Vagina (tissue), 2 donors: ENCODE measurements at regions not wholly inside any gene's neighbourhood (a gene's known extent, or its start where the extent isn't known, plus 50 kb on each side); places are given as distances from the start of the nearest gene placed in this dataset.

Experiments used
- DNase-seq, 2 donors: peaks; one replicate each; pipeline ENCODE4 v3.0.0-alpha.2; 2017; ENCODE audit errors: extremely low spot score in 2 of 2
- H3K27ac ChIP-seq: fragments of 200-600 bp; sonication (generic); one replicate; pipeline ENCODE4 v1.5.1; 2019
- H3K27me3 ChIP-seq: fragments of 200-600 bp; sonication (generic); one replicate; pipeline ENCODE4 v1.5.1; 2019
- H3K36me3 ChIP-seq, 2 donors: fragments of 200-600 bp; sonication (generic); one replicate each; pipeline ENCODE4 v1.5.1; 2017 to 2019
- H3K4me1 ChIP-seq: fragments of 200-600 bp; sonication (generic); one replicate; pipeline ENCODE4 v1.5.1; 2019
- H3K4me3 ChIP-seq, 2 donors: fragments of 200-600 bp; sonication (generic); 1 replicate in 1 of 2; 2 replicates in 1 of 2; pipeline ENCODE4 v1.5.1; 2016 to 2019
- H3K9me3 ChIP-seq: fragments of 200-600 bp; sonication (generic); one replicate; pipeline ENCODE4 v1.5.1; 2019
- POLR2A ChIP-seq, 2 donors: fragments of 450-650 bp; IDR thresholded peaks; one replicate each; pipeline ENCODE4 v1.6.1; 2017; ENCODE audit warnings: antibody characterized with exemption in 2 of 2, mild to moderate bottlenecking in 2 of 2, moderate library complexity in 2 of 2
- POLR2AphosphoS5 ChIP-seq, 2 donors: sonication (generic); formaldehyde crosslinking; IDR thresholded peaks; one replicate each; pipeline ENCODE4 v1.9.0; 2017; ENCODE audit warnings: antibody characterized with exemption in 2 of 2, mild to moderate bottlenecking in 2 of 2, low read depth in 1 of 2; ENCODE audit not compliant: insufficient read depth in 1 of 2
- intact Hi-C: fragments of 100-400 bp; cut with DNase I; formaldehyde crosslinking; loops from one replicate; pipeline ENCODE4 v1.15.1; 2023
- TF ChIP-seq, protein P1 (sequence below), 3 experiments: fragments of 450-650 bp in 2 of 3; fragments of 200-600 bp in 1 of 3; sonication (generic) in 1 of 3; IDR thresholded peaks; one replicate each; pipeline ENCODE4 v1.5.1; 2017 to 2019; ENCODE audit warnings: antibody characterized with exemption in 3 of 3, mild to moderate bottlenecking in 2 of 3, moderate library complexity in 2 of 3

GRCh38 chr5:57677235-57677634, 194.6 kb upstream of the ACTBL2 start:
- Histone ChIP-seq H3K9me3 (no peaks in the 10 kb centered on the region), H3K27ac (no peak overlapping the region), H3K4me1 (no peaks in the 10 kb centered on the region), H3K36me3 (no peaks in the 10 kb centered on the region), H3K27me3 (no peaks in the 10 kb centered on the region), H3K4me3 (no peak overlapping the region)
- TF ChIP-seq, protein P1, sequence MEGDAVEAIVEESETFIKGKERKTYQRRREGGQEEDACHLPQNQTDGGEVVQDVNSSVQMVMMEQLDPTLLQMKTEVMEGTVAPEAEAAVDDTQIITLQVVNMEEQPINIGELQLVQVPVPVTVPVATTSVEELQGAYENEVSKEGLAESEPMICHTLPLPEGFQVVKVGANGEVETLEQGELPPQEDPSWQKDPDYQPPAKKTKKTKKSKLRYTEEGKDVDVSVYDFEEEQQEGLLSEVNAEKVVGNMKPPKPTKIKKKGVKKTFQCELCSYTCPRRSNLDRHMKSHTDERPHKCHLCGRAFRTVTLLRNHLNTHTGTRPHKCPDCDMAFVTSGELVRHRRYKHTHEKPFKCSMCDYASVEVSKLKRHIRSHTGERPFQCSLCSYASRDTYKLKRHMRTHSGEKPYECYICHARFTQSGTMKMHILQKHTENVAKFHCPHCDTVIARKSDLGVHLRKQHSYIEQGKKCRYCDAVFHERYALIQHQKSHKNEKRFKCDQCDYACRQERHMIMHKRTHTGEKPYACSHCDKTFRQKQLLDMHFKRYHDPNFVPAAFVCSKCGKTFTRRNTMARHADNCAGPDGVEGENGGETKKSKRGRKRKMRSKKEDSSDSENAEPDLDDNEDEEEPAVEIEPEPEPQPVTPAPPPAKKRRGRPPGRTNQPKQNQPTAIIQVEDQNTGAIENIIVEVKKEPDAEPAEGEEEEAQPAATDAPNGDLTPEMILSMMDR (IDR thresholded peaks at IDR 0.05): no peak
- TF ChIP-seq POLR2AphosphoS5 (IDR thresholded peaks at IDR 0.05; ENCODE audit: insufficient read depth in 1 of 2, low read depth in 1 of 2): no peak
- TF ChIP-seq POLR2A (IDR thresholded peaks at IDR 0.05): no peak
- no peak for DNase-seq
- intact Hi-C loops: no loop called here

DNA sequence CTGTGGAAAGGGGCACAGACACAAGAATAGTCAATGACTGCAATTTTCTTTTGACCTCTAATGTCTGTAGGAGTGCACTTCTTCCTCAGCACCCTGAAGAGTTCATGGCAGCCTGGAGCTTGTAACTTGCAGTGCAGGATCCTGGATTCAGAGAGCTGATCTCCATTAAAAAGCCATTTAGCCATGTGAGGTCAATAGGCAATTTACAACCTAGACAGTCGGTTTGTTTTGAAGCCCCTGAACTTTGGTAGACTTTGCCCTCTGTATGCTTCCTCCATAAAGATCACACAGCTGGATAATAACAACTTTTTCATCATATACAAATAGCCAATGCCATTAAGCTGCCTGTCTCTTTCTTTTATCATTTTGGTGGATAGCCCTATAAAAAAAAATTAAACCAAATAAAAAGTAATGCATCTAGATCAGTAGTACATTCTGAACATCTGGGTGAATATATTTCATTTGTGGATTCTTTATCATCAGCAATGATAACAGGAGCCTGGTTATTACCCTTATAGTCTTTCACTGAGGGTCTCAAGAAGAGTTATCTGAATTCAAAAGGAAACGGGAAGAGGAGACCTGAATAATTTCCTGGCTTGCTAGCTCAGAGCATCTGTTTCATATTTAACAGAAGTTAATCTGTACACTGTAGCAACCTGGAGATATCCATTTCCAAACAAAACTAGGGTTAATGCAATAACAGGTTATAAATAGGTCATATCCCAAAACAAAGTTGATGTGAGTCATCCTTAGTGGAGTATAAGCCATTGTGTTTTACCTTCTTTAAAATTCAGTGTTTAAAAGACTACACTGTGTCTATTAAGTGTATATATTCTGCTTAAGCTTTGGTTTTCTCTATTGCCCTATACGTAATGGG, 193.8 kb upstream of the ACTBL2 start:
- no peak for DNase-seq
- H3K27ac ChIP-seq: no peak overlapping the region
- H3K27me3 ChIP-seq: no peaks in the 10 kb centered on the region
- no peaks in the 10 kb centered on the region for H3K36me3 ChIP-seq
- H3K9me3 ChIP-seq: no peaks in the 10 kb centered on the region
- H3K4me3 ChIP-seq: no peak overlapping the region
- H3K4me1 ChIP-seq: no peaks in the 10 kb centered on the region
- TF ChIP-seq, protein P1 (IDR thresholded peaks at IDR 0.05): no peak
- TF ChIP-seq POLR2AphosphoS5 (IDR thresholded peaks at IDR 0.05; ENCODE audit: insufficient read depth in 1 of 2, low read depth in 1 of 2) (no peak), POLR2A (IDR thresholded peaks at IDR 0.05) (no peak)
- intact Hi-C loops: no loop called here

DNA sequence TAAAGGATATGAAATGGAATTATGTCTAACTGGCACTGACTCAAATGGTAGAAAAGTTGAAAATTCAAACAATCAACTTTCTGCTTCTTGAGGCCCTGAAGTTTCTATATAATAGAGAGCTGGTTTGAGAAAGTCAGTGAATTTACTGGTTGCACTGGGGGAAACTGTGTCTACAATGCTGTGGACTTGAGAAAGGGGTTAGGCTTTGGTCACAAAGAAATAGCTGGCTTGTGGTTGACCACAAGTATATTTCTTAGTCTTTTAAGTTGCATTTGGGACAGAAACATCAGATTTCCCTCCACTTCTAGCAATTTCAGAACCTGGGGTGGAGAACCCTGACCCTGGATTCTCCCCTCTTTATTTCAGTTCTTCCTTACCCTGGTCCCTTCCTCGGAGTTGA, 192.6 kb upstream of the ACTBL2 start:
- Histone ChIP-seq H3K27me3 (no peaks in the 10 kb centered on the region), H3K4me3 (no peak overlapping the region), H3K36me3 (no peaks in the 10 kb centered on the region), H3K27ac (no peak overlapping the region), H3K9me3 (no peaks in the 10 kb centered on the region), H3K4me1 (no peaks in the 10 kb centered on the region)
- TF ChIP-seq POLR2AphosphoS5 (IDR thresholded peaks at IDR 0.05; ENCODE audit: insufficient read depth in 1 of 2, low read depth in 1 of 2) (no peak), POLR2A (IDR thresholded peaks at IDR 0.05) (no peak)
- TF ChIP-seq, protein P1 (IDR thresholded peaks at IDR 0.05): no peak
- no peak for DNase-seq
- intact Hi-C loops: no loop called here

GRCh38 chr5:57671371-57671770, 188.8 kb upstream of the ACTBL2 start:
- no peaks in the 10 kb centered on the region for H3K9me3 ChIP-seq
- no peaks in the 10 kb centered on the region for H3K4me1 ChIP-seq
- no peak for DNase-seq
- intact Hi-C loops: no loop called here
- H3K36me3 ChIP-seq: no peaks in the 10 kb centered on the region
- TF ChIP-seq POLR2A (IDR thresholded peaks at IDR 0.05) (no peak), POLR2AphosphoS5 (IDR thresholded peaks at IDR 0.05; ENCODE audit: insufficient read depth in 1 of 2, low read depth in 1 of 2) (no peak)
- TF ChIP-seq, protein P1 (IDR thresholded peaks at IDR 0.05): no peak
- no peaks in the 10 kb centered on the region for H3K27me3 ChIP-seq
- H3K27ac ChIP-seq: no peak overlapping the region
- H3K4me3 ChIP-seq: no peak overlapping the region

GRCh38 chr5:57666582-57666981, 184.0 kb upstream of the ACTBL2 start:
- Histone ChIP-seq H3K36me3 (no peaks in the 10 kb centered on the region), H3K4me1 (no peaks in the 10 kb centered on the region), H3K9me3 (no peaks in the 10 kb centered on the region), H3K4me3 (no peak overlapping the region), H3K27ac (no peak overlapping the region), H3K27me3 (no peaks in the 10 kb centered on the region)
- DNase-seq: no peak
- intact Hi-C loops: no loop called here
- TF ChIP-seq, protein P1 (IDR thresholded peaks at IDR 0.05): no peak
- TF ChIP-seq POLR2AphosphoS5 (IDR thresholded peaks at IDR 0.05; ENCODE audit: insufficient read depth in 1 of 2, low read depth in 1 of 2) (no peak), POLR2A (IDR thresholded peaks at IDR 0.05) (no peak)
